CD4-positive, CD25-positive, alpha-beta regulatory T cell (primary cell): ENCODE measurements at regions not wholly inside any gene's neighbourhood (a gene's known extent, or its start where the extent isn't known, plus 50 kb on each side); places are given as distances from the start of the nearest gene placed in this dataset.

Experiments used
- ATAC-seq, 2 donors: fragments of 150-1000 bp; cut with Tn5 transposase; one replicate each; pipeline ENCODE4 v1.10.0; 2021; ENCODE audit warnings: low read depth in 2 of 2, moderate number of reproducible peaks in 2 of 2, moderate library complexity in 1 of 2
- DNase-seq, 3 donors: peaks; one replicate each; pipeline versions ENCODE4 v3.0.0 to v3.0.0-alpha.2; 2012 to 2022; ENCODE audit warnings: mixed read lengths in 1 of 3
- H3K27ac ChIP-seq: one replicate; pipeline ENCODE4 v1.7.0; 2013; ENCODE audit warnings: mild to moderate bottlenecking, low read length; ENCODE audit not compliant: insufficient read depth, poor library complexity, severe bottlenecking
- H3K27me3 ChIP-seq: one replicate; pipeline ENCODE4 v1.7.0; 2013; ENCODE audit warnings: low read length; ENCODE audit not compliant: control insufficient read depth, insufficient read depth
- H3K36me3 ChIP-seq: one replicate; pipeline ENCODE4 v1.7.0; 2013; ENCODE audit warnings: mild to moderate bottlenecking, low read length, moderate library complexity; ENCODE audit not compliant: control insufficient read depth, insufficient read depth
- H3K4me1 ChIP-seq: 2 replicates; pipeline ENCODE4 v1.7.0; 2013; ENCODE audit warnings: mild to moderate bottlenecking, low read length; ENCODE audit not compliant: insufficient read depth, control insufficient read depth, poor library complexity, severe bottlenecking
- H3K4me3 ChIP-seq: one replicate; pipeline ENCODE4 v1.7.0; 2013; ENCODE audit warnings: low read depth, mild to moderate bottlenecking, low read length, moderate library complexity
- H3K9me3 ChIP-seq, 2 experiments: 1 replicate in 1 of 2; 2 replicates in 1 of 2; pipeline ENCODE4 v1.7.0; 2013; ENCODE audit warnings: low read length in 2 of 2, mild to moderate bottlenecking in 1 of 2, moderate library complexity in 1 of 2; ENCODE audit not compliant: control insufficient read depth in 2 of 2
- H3K27ac Mint-ChIP-seq, 3 donors: one replicate each; pipeline ENCODE4 v1.8.0; 2020 to 2022; ENCODE audit warnings: mild to moderate bottlenecking in 3 of 3, mixed read lengths in 3 of 3, moderate library complexity in 2 of 3
- H3K27me3 Mint-ChIP-seq: one replicate; pipeline ENCODE4 v1.8.0; 2022; ENCODE audit warnings: mild to moderate bottlenecking, mixed read lengths
- H3K36me3 Mint-ChIP-seq: one replicate; pipeline ENCODE4 v1.8.0; 2020; ENCODE audit warnings: mixed read lengths
- H3K4me1 Mint-ChIP-seq, 4 donors: one replicate each; pipeline ENCODE4 v1.8.0; 2020 to 2022; ENCODE audit warnings: mixed read lengths in 4 of 4, mild to moderate bottlenecking in 1 of 4
- H3K4me3 Mint-ChIP-seq, 4 donors: one replicate each; pipeline ENCODE4 v1.8.0; 2020 to 2022; ENCODE audit warnings: mild to moderate bottlenecking in 4 of 4, mixed read lengths in 4 of 4, moderate library complexity in 3 of 4
- H3K9me3 Mint-ChIP-seq, 7 donors: one replicate each; pipeline ENCODE4 v1.8.0; 2020 to 2022; ENCODE audit warnings: mixed read lengths in 7 of 7, mild to moderate bottlenecking in 3 of 7, moderate library complexity in 2 of 7

- Histone ChIP-seq H3K4me1 (no peaks in the 10 kb centered on the region), H3K27me3 (no peaks in the 10 kb centered on the region), H3K9me3 (no peaks in the 10 kb centered on the region), H3K36me3 (no peaks in the 10 kb centered on the region), H3K27ac (no peak overlapping the region), H3K4me3 (no peak overlapping the region)
- Mint-ChIP-seq H3K9me3 (peaks cover 0 to 5% (median 3%) of the 10 kb centered on the region in 7 donors), H3K4me1 (no peaks in the 10 kb centered on the region), H3K4me3 (no peak overlapping the region), H3K36me3 (no peaks in the 10 kb centered on the region), H3K27ac (no peak overlapping the region), H3K27me3 (peaks cover 5% of the 10 kb centered on the region)
- DNase-seq (no peak), ATAC-seq (no peak)
These were observed 398.3 kb downstream of the BCAT1 start for GRCh38 chr12:24550609-24551008.

GRCh38 chr12:24546661-24547060 is 402.2 kb downstream of the BCAT1 start:
- no peaks in the 10 kb centered on the region for H3K27me3 ChIP-seq
- H3K36me3 Mint-ChIP-seq: no peaks in the 10 kb centered on the region
- H3K36me3 ChIP-seq: no peaks in the 10 kb centered on the region
- H3K4me1 Mint-ChIP-seq: no peaks in the 10 kb centered on the region
- DNase-seq (no peak), ATAC-seq (no peak)
- H3K4me3 ChIP-seq: no peak overlapping the region
- H3K4me1 ChIP-seq: no peaks in the 10 kb centered on the region
- H3K4me3 Mint-ChIP-seq: no peak overlapping the region
- H3K27me3 Mint-ChIP-seq: no peaks in the 10 kb centered on the region
- H3K9me3 Mint-ChIP-seq: peaks cover 0 to 6% (median 4%) of the 10 kb centered on the region in 7 donors
- H3K9me3 ChIP-seq: no peaks in the 10 kb centered on the region
- H3K27ac ChIP-seq: no peak overlapping the region
- no peak overlapping the region for H3K27ac Mint-ChIP-seq

DNA sequence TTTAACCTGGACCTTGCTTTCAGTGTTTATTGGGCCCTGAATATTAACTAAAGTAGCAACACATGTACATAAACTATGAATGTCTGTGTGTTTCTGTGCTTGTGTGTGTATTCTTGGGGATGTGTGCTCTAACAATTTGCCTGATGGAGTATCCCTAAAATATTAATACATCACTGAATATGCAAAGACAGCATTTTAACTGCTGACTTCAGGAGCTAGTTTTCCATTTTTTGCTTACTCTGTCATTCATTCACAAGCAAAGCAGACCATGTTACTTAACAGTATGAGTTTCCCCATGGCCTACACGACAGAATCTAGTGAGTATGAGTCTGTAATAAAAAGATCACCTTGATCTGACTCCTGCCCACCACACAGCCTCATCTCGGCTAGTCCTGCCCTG is 402.8 kb downstream of the BCAT1 start:
- ATAC-seq (no peak), DNase-seq (no peak)
- Histone ChIP-seq H3K9me3 (no peaks in the 10 kb centered on the region), H3K27ac (no peak overlapping the region), H3K4me3 (no peak overlapping the region), H3K27me3 (no peaks in the 10 kb centered on the region), H3K4me1 (no peaks in the 10 kb centered on the region), H3K36me3 (no peaks in the 10 kb centered on the region)
- Mint-ChIP-seq H3K9me3 (peaks cover 0 to 6% (median 4%) of the 10 kb centered on the region in 7 donors), H3K4me1 (no peaks in the 10 kb centered on the region), H3K4me3 (no peak overlapping the region), H3K36me3 (no peaks in the 10 kb centered on the region), H3K27ac (no peak overlapping the region), H3K27me3 (no peaks in the 10 kb centered on the region)

DNA sequence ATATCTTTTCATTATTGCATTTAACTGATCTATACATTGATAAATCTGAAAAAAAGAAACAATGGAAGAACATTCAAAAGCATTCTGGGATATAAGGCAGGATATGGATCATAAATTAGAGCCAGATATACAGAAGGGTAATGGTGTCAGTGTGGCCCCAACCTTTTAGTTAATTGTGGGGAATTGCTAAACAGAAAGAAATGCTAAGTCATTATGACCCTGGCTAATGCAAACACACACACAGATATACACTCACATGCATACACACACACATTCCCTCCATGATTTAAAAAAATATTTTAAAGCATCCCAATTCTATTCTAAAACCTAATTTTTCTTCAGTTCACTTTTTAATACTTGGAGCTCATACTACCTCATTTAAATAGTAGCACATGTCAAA is 404.5 kb downstream of the BCAT1 start:
- Histone ChIP-seq H3K27me3 (no peaks in the 10 kb centered on the region), H3K4me3 (no peak overlapping the region), H3K27ac (no peak overlapping the region), H3K9me3 (no peaks in the 10 kb centered on the region), H3K36me3 (no peaks in the 10 kb centered on the region), H3K4me1 (no peaks in the 10 kb centered on the region)
- H3K4me1 Mint-ChIP-seq: no peaks in the 10 kb centered on the region
- DNase-seq: no peak
- H3K36me3 Mint-ChIP-seq: no peaks in the 10 kb centered on the region
- H3K9me3 Mint-ChIP-seq: peaks cover 0 to 6% (median 4%) of the 10 kb centered on the region in 7 donors
- no peak overlapping the region for H3K27ac Mint-ChIP-seq
- no peak for ATAC-seq
- H3K27me3 Mint-ChIP-seq: no peaks in the 10 kb centered on the region
- H3K4me3 Mint-ChIP-seq: no peak overlapping the region

DNA sequence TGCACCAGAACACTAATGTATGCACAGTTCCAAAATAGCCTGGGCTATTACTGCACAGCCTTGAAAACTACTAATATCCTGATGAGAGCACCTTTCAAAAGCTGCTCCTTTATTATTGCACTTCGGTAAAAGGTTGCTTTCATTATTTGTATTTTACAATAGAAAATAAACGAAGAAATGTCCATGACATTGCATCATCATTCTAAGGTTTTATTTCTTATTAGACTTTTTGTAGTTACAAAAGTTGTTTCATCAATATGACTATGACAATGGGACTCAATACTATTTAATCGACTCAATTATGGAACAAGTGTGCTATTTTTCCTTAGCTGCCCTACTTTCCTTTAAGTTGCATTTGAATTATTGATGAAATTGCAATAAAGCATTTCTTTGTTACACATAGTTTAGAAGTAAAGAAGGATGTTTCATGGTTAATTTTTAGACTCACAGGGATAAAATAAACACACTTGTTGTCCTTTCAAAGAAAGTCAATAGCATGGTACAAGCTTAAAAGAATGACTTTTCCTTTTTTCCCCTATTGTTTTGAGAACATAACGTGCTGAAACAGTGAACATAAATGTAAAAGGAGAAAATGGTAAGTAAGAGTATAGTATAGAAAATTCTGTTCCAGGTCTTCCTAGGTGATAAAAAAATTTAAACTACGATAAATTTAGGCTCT is 407.6 kb downstream of the BCAT1 start:
- Mint-ChIP-seq H3K27me3 (no peaks in the 10 kb centered on the region), H3K4me3 (no peak overlapping the region), H3K9me3 (peaks cover 0 to 6% (median 1%) of the 10 kb centered on the region in 7 donors), H3K4me1 (no peaks in the 10 kb centered on the region), H3K27ac (no peak overlapping the region), H3K36me3 (no peaks in the 10 kb centered on the region)
- H3K27me3 ChIP-seq: no peaks in the 10 kb centered on the region
- no peaks in the 10 kb centered on the region for H3K4me1 ChIP-seq
- H3K9me3 ChIP-seq: no peaks in the 10 kb centered on the region
- no peak overlapping the region for H3K27ac ChIP-seq
- DNase-seq: no peak
- ATAC-seq: no peak
- no peak overlapping the region for H3K4me3 ChIP-seq
- no peaks in the 10 kb centered on the region for H3K36me3 ChIP-seq

- Histone ChIP-seq H3K27me3 (no peaks in the 10 kb centered on the region), H3K4me3 (no peak overlapping the region), H3K27ac (no peak overlapping the region), H3K4me1 (no peaks in the 10 kb centered on the region), H3K9me3 (no peaks in the 10 kb centered on the region), H3K36me3 (no peaks in the 10 kb centered on the region)
- DNase-seq (no peak), ATAC-seq (no peak)
- Mint-ChIP-seq H3K36me3 (no peaks in the 10 kb centered on the region), H3K4me1 (no peaks in the 10 kb centered on the region), H3K4me3 (no peak overlapping the region), H3K27ac (no peak overlapping the region), H3K9me3 (peaks cover 0 to 5% (median 1%) of the 10 kb centered on the region in 7 donors), H3K27me3 (no peaks in the 10 kb centered on the region)
These were observed 409.3 kb downstream of the BCAT1 start for GRCh38 chr12:24539646-24540045.

DNA sequence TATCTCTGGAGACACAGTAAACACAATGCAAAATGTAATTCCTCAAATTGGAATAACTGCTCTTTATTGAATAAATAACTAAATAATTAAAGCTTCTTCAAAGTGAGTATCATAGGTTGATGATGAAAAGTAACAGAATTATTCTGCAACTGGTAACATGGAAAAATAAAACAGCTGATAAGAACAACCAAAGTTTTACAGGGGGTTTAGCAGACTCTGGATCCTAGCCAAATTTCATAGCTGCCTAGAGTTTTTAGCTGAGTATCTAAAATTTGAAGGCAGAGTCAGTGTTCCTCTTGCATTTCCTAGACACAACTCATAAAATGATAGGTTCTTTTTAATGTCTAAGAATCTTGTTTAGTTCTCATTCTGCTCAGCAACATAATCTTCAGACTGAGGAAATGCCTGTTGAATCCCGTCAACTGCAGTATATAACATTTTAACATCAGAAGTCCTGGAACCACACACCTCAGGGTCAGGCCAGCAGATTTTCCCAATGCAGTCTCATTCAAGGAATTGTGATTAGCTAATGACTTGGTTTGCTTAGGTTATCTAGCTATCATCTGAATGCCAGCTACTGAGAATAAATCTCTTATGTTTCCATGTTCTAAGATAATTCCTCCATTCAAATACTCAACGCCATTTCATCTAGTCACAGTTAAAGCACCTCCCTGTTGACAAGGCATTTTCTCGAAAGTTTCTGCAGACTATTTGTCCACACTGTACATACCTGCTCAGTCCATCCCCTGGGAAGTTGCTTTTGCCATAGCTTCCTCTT is 411.6 kb downstream of the BCAT1 start:
- DNase-seq (no peak), ATAC-seq (no peak)
- no peaks in the 10 kb centered on the region for H3K9me3 ChIP-seq
- Mint-ChIP-seq H3K4me3 (no peak overlapping the region), H3K27ac (no peak overlapping the region), H3K9me3 (peaks cover 0 to 3% (median 0%) of the 10 kb centered on the region in 7 donors), H3K27me3 (no peaks in the 10 kb centered on the region), H3K36me3 (no peaks in the 10 kb centered on the region), H3K4me1 (no peaks in the 10 kb centered on the region)
- H3K27me3 ChIP-seq: no peaks in the 10 kb centered on the region
- no peaks in the 10 kb centered on the region for H3K36me3 ChIP-seq
- H3K4me1 ChIP-seq: no peaks in the 10 kb centered on the region
- H3K4me3 ChIP-seq: no peak overlapping the region
- no peak overlapping the region for H3K27ac ChIP-seq
